Brain microvascular endothelial cell (primary cell): ENCODE measurements at regions not wholly inside any gene's neighbourhood (a gene's known extent, or its start where the extent isn't known, plus 50 kb on each side); places are given as distances from the start of the nearest gene placed in this dataset.

Experiments used
- DNase-seq: peaks from one replicate; pipeline ENCODE4 v3.0.0-alpha.2; 2020
- H3K27ac ChIP-seq: fragments of 250-450 bp; sonication (Bioruptor Pico); 2 replicates; pipeline ENCODE4 v1.5.1; 2020; ENCODE audit warnings: mild to moderate bottlenecking, moderate library complexity
- H3K27me3 ChIP-seq: fragments of 250-450 bp; sonication (Bioruptor Pico); replicated peaks from 2 replicates; pipeline ENCODE4 v1.5.1; 2020; ENCODE audit warnings: mild to moderate bottlenecking
- H3K36me3 ChIP-seq: fragments of 250-450 bp; sonication (Bioruptor Pico); replicated peaks from 2 replicates; pipeline ENCODE4 v1.5.1; 2020; ENCODE audit warnings: mild to moderate bottlenecking
- H3K4me3 ChIP-seq: 2 replicates; pipeline ENCODE4 v1.5.1; 2011; ENCODE audit warnings: low read depth, mild to moderate bottlenecking, control low read depth, low read length, moderate library complexity
- in situ Hi-C: cut with HindIII; loops from 2 replicates; pipeline ENCODE4 v1.10.0; 2017; ENCODE audit warnings: low sequenced_read_pairs, low pct_ligation_motif_present
- TF ChIP-seq, protein P1 (sequence below): IDR thresholded peaks from 2 replicates; pipeline ENCODE4 v1.5.1; 2011; ENCODE audit warnings: low read depth, mild to moderate bottlenecking, moderate library complexity, low read length, control low read depth, inconsistent platforms; ENCODE audit errors: missing control alignments

DNA sequence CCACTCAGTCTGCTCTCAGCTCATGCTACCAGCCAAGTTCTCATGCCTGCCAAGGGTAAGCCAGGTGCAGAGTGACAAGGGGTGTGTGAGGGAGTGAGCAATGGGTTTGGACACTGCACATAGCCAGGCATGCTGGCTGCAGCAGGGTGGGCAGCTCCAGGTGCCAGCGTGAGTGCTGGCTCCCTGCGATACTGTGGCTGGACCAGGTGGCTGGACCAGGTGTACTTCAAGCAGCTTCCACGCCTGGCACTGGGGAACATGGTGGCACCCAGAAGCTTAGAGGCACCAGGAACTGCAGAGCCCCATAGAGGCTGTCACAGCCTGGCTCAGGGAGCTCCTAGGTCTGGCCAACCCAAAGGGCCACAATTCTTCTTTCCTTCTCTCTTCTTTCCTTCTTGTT is 234.9 kb upstream of the GIMD1 start:
- Histone ChIP-seq H3K4me3 (no peak overlapping the region), H3K36me3 (no peaks in the 10 kb centered on the region), H3K27me3 (no peaks in the 10 kb centered on the region), H3K27ac (no peak overlapping the region)
- in situ Hi-C loops, result no loop called here
- no peak for DNase-seq
- TF ChIP-seq, protein P1, sequence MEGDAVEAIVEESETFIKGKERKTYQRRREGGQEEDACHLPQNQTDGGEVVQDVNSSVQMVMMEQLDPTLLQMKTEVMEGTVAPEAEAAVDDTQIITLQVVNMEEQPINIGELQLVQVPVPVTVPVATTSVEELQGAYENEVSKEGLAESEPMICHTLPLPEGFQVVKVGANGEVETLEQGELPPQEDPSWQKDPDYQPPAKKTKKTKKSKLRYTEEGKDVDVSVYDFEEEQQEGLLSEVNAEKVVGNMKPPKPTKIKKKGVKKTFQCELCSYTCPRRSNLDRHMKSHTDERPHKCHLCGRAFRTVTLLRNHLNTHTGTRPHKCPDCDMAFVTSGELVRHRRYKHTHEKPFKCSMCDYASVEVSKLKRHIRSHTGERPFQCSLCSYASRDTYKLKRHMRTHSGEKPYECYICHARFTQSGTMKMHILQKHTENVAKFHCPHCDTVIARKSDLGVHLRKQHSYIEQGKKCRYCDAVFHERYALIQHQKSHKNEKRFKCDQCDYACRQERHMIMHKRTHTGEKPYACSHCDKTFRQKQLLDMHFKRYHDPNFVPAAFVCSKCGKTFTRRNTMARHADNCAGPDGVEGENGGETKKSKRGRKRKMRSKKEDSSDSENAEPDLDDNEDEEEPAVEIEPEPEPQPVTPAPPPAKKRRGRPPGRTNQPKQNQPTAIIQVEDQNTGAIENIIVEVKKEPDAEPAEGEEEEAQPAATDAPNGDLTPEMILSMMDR, result no peak

DNA sequence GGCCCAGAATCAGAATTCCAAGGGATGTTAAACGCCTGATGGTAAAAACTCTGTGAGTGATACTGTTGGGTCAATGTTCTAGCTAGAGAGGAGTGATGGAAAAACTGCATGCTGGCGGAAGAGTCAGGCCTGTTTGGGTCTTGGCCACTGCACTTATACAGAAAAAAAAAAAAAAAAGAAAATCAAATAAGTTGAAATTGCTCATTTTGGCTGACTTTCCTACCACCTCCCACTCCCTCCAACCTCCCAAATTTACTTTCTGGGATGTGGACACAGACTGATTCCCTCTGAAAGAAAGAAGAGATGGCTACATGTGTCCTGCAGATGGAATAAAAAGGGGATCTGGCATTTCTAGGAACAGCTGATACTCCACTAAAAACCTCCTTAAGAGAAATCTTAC is 234.1 kb upstream of the GIMD1 start:
- in situ Hi-C loops, result no loop called here
- TF ChIP-seq, protein P1, result no peak
- no peak for DNase-seq
- Histone ChIP-seq H3K4me3 (no peak overlapping the region), H3K27ac (no peak overlapping the region), H3K27me3 (no peaks in the 10 kb centered on the region), H3K36me3 (no peaks in the 10 kb centered on the region)

DNA sequence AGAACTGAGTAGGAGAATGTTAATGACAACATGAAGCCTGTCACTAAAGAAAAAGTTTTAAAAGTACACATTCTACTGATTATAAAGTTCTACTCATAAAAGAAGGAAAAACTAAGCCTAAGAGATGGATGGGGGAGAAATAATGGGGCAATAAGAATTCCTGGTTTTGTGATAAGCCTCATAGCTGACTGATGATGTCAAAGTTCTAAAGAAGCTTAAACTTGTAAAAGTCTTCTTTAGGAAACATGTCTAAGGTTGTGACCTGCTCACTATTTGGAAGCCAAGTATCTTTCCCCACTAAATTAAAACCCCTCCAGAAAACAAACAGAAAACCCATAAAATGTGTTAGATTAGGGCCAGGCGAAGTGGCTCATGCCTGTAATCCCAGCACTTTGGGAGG is 232.9 kb upstream of the GIMD1 start:
- no peaks in the 10 kb centered on the region for H3K27me3 ChIP-seq
- TF ChIP-seq, protein P1, result no peak
- no peak overlapping the region for H3K27ac ChIP-seq
- in situ Hi-C loops, result no loop called here
- no peaks in the 10 kb centered on the region for H3K36me3 ChIP-seq
- DNase-seq, result no peak
- no peak overlapping the region for H3K4me3 ChIP-seq

DNA sequence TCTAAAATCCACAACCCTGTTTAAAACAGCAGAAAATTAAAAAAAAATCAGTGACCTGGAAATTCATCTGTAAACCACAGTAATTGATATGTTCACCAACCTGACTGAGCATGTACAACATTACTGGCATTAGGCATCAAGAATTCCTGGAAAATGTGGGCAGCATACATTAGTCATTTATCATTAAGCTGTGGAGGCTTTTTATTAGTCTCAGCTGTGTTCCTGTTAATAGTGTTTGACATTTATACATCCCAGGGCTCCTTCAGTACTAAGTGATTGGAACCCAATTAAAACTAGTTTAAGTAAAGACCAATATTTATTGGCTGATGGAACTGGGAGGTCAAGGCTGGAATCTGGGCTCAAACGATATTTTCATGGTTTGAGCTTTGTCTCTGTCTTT is 227.3 kb upstream of the GIMD1 start:
- TF ChIP-seq, protein P1, result no peak
- Histone ChIP-seq H3K27me3 (no peaks in the 10 kb centered on the region), H3K4me3 (no peak overlapping the region), H3K36me3 (no peaks in the 10 kb centered on the region), H3K27ac (no peak overlapping the region)
- no peak for DNase-seq
- in situ Hi-C loops, result no loop called here

DNA sequence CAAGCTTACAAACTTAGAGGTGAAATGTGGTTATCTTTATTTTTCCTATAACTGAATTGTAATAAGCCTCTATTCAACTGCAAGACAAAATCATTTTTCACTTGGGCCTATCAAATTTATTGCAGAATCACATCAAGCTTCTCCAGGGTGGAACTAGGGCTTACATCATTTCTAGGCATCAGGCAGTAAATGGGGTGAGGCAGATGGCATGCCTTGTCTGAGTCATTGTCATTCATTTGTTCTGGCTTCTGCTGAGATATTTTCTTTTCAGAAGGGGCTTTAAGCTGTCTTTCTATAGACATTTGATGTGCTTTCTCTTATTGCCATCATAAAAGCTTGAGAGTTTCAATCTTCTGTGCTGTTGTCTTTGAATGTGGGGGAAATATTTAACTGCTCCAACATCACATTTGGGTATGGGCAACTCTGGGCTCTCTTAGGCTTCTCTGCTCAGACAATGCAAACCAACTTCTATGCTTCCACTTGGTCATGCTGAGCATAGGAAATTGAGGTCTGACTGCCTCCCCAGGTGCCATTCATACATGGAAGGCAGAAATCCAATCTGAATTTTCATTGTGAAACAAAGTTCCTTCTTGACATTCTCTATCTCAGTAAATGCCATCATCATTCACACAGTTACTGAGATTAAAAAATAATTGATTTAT is 225.8 kb upstream of the GIMD1 start:
- H3K27me3 ChIP-seq, result no peaks in the 10 kb centered on the region
- in situ Hi-C loops, result no loop called here
- no peaks in the 10 kb centered on the region for H3K36me3 ChIP-seq
- TF ChIP-seq, protein P1, result no peak
- H3K4me3 ChIP-seq, result no peak overlapping the region
- no peak overlapping the region for H3K27ac ChIP-seq
- DNase-seq, result no peak

DNA sequence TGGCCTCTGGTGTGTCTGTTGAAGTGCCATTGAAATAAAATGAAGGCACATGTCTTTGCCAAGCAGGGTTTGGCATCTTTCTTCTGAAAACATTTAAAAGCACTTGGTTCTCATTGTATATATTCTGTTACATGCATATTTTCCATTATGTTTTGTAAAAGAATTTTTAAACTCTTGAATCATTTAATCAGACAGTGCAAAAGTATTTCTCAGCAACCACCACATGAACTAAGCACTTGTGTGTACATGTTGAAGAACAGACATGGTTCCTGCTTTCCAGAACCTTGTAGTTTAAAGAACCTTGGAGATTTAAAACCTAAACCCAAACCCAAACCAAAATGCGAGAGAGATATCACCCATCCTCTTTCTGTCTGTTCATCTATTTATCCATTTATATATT is 220.3 kb upstream of the GIMD1 start:
- H3K36me3 ChIP-seq, result no peaks in the 10 kb centered on the region
- in situ Hi-C loops, result no loop called here
- TF ChIP-seq, protein P1, result no peak
- H3K27ac ChIP-seq, result no peak overlapping the region
- no peaks in the 10 kb centered on the region for H3K27me3 ChIP-seq
- H3K4me3 ChIP-seq, result no peak overlapping the region
- DNase-seq, result no peak
